ENCODE measurements at regions not wholly inside any gene's neighbourhood (a gene's known extent, or its start where the extent isn't known, plus 50 kb on each side); places are given as distances from the start of the nearest gene placed in this dataset.

DNA sequence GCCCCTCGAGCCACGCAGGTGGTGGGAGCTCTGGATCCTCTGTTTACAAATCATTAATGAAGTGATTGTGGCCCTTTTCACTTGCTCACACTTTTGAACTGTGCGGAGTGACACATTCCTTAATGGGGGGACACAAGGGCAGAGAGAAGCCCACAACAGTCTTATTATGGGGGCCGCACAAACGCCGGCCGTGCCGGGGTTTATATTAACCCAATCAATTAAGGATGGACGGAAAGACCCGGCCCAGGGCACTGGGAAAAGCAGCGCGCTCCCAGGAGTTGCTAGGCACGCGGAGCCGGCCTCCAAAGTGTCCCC, 634.8 kb downstream of the IRX1 start:
- no peak for TF ChIP-seq POLR2A (IDR thresholded peaks at IDR 0.05)
- TF ChIP-seq, protein P1, sequence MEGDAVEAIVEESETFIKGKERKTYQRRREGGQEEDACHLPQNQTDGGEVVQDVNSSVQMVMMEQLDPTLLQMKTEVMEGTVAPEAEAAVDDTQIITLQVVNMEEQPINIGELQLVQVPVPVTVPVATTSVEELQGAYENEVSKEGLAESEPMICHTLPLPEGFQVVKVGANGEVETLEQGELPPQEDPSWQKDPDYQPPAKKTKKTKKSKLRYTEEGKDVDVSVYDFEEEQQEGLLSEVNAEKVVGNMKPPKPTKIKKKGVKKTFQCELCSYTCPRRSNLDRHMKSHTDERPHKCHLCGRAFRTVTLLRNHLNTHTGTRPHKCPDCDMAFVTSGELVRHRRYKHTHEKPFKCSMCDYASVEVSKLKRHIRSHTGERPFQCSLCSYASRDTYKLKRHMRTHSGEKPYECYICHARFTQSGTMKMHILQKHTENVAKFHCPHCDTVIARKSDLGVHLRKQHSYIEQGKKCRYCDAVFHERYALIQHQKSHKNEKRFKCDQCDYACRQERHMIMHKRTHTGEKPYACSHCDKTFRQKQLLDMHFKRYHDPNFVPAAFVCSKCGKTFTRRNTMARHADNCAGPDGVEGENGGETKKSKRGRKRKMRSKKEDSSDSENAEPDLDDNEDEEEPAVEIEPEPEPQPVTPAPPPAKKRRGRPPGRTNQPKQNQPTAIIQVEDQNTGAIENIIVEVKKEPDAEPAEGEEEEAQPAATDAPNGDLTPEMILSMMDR (IDR thresholded peaks at IDR 0.05) = no peak
- TF ChIP-seq EP300 (IDR thresholded peaks at IDR 0.05) = no peak
- no peak for TF ChIP-seq POLR2AphosphoS5 (IDR thresholded peaks at IDR 0.05)
